GM23338 (cell line): ENCODE measurements at regions not wholly inside any gene's neighbourhood (a gene's known extent, or its start where the extent isn't known, plus 50 kb on each side); places are given as distances from the start of the nearest gene placed in this dataset.

Experiments
- ATAC-seq: fragments of 200-7000 bp; cut with Tn5 transposase; 3 replicates; pipeline ENCODE4 v1.9.1; 2020
- DNase-seq: peaks from one replicate; pipeline ENCODE4 v3.0.0-alpha.2; 2015; ENCODE audit warnings: low spot score
- H2AFZ ChIP-seq: fragments of 200-600 bp; sonication (generic); 2 replicates; pipeline ENCODE4 v1.8.0; 2016; ENCODE audit warnings: antibody characterized with exemption, mild to moderate bottlenecking, moderate library complexity
- H3F3A ChIP-seq: fragments of 200-600 bp; sonication (generic); replicated peaks from 2 replicates; pipeline ENCODE4 v1.8.0; 2017; ENCODE audit warnings: antibody characterized with exemption, mixed run types, low read depth
- H3K27ac ChIP-seq: fragments of 200-600 bp; sonication (generic); 2 replicates; pipeline ENCODE4 v1.6.1; 2016; ENCODE audit warnings: low read depth
- H3K27me3 ChIP-seq: fragments of 200-600 bp; sonication (generic); 2 replicates; pipeline ENCODE4 v1.8.0; 2016; ENCODE audit warnings: mild to moderate bottlenecking, mixed run types, moderate library complexity; ENCODE audit not compliant: insufficient read depth
- H3K36me3 ChIP-seq: fragments of 200-600 bp; sonication (generic); 2 replicates; pipeline ENCODE4 v1.8.0; 2016; ENCODE audit warnings: mild to moderate bottlenecking; ENCODE audit not compliant: insufficient read depth
- H3K4me1 ChIP-seq: fragments of 200-600 bp; sonication (generic); 2 replicates; pipeline ENCODE4 v1.8.0; 2016; ENCODE audit warnings: mild to moderate bottlenecking, moderate library complexity; ENCODE audit not compliant: insufficient read depth
- H3K4me2 ChIP-seq: fragments of 200-600 bp; sonication (generic); 2 replicates; pipeline ENCODE4 v1.7.1; 2017; ENCODE audit warnings: mixed run types
- H3K4me3 ChIP-seq: fragments of 200-600 bp; sonication (generic); 2 replicates; pipeline ENCODE4 v1.6.1; 2016; ENCODE audit warnings: mixed run types
- H3K79me2 ChIP-seq: fragments of 200-600 bp; sonication (generic); replicated peaks from 2 replicates; pipeline ENCODE4 v1.8.0; 2017; ENCODE audit warnings: mild to moderate bottlenecking; ENCODE audit not compliant: insufficient read depth
- H3K9me2 ChIP-seq: fragments of 200-600 bp; sonication (generic); 2 replicates; pipeline ENCODE4 v1.8.0; 2017; ENCODE audit not compliant: insufficient read depth
- H4K20me1 ChIP-seq: fragments of 200-600 bp; sonication (generic); replicated peaks from 2 replicates; pipeline ENCODE4 v1.8.0; 2017; ENCODE audit warnings: mild to moderate bottlenecking; ENCODE audit not compliant: insufficient read depth
- H3K27ac Mint-ChIP-seq: 2 replicates; pipeline ENCODE4 v1.8.0; 2020; ENCODE audit warnings: inconsistent platforms, mild to moderate bottlenecking, moderate library complexity, mixed read lengths
- H3K27me3 Mint-ChIP-seq: 3 replicates; pipeline ENCODE4 v1.8.0; 2022; ENCODE audit warnings: low read depth, mild to moderate bottlenecking, moderate library complexity, mixed read lengths, inconsistent platforms; ENCODE audit not compliant: insufficient read depth, poor library complexity
- H3K36me3 Mint-ChIP-seq: 3 replicates; pipeline ENCODE4 v1.8.0; 2021; ENCODE audit warnings: low read depth, mild to moderate bottlenecking, inconsistent platforms, moderate library complexity, mixed read lengths
- H3K4me1 Mint-ChIP-seq: 3 replicates; pipeline ENCODE4 v1.8.0; 2020; ENCODE audit warnings: mild to moderate bottlenecking, inconsistent platforms, mixed read lengths
- H3K4me3 Mint-ChIP-seq: 3 replicates; pipeline ENCODE4 v1.8.0; 2021; ENCODE audit warnings: moderate library complexity, mild to moderate bottlenecking, inconsistent platforms, mixed read lengths
- H3K9me3 Mint-ChIP-seq: 3 replicates; pipeline ENCODE4 v1.8.0; 2020; ENCODE audit warnings: moderate library complexity, mild to moderate bottlenecking, inconsistent platforms, mixed read lengths
- CREB1 ChIP-seq: fragments of 250-450 bp; sonication (Bioruptor Pico); IDR thresholded peaks from 2 replicates; pipeline ENCODE4 v1.5.0; 2020; ENCODE audit warnings: low read depth, mild to moderate bottlenecking, moderate library complexity
- EZH2 ChIP-seq: fragments of 200-600 bp; sonication (generic); IDR thresholded peaks from one replicate; pipeline ENCODE4 v1.8.0; 2017; ENCODE audit warnings: antibody characterized with exemption, mild to moderate bottlenecking, low read depth; ENCODE audit not compliant: unreplicated experiment
- EZH2phosphoT487 ChIP-seq: fragments of 200-600 bp; sonication (generic); IDR thresholded peaks from one replicate; pipeline ENCODE4 v1.8.1; 2018; ENCODE audit warnings: antibody characterized with exemption; ENCODE audit not compliant: unreplicated experiment
- JUNB ChIP-seq: IDR thresholded peaks from one replicate; pipeline ENCODE4 v1.6.1; 2016; ENCODE audit warnings: antibody characterized with exemption; ENCODE audit not compliant: unreplicated experiment
- NANOG ChIP-seq: IDR thresholded peaks from 2 replicates; pipeline ENCODE4 v1.6.1; 2016; ENCODE audit warnings: antibody characterized with exemption, borderline replicate concordance
- POLR2AphosphoS5 ChIP-seq: IDR thresholded peaks from 2 replicates; pipeline ENCODE4 v1.6.1; 2016; ENCODE audit warnings: antibody characterized with exemption, low read depth
- STAT1 ChIP-seq: IDR thresholded peaks from one replicate; pipeline ENCODE4 v1.6.1; 2016; ENCODE audit warnings: antibody characterized with exemption; ENCODE audit not compliant: unreplicated experiment
- ZNF114 ChIP-seq: fragments of 250-450 bp; sonication (Bioruptor Pico); IDR thresholded peaks from 2 replicates; pipeline ENCODE4 v1.5.0; 2020; ENCODE audit warnings: mild to moderate bottlenecking, moderate library complexity
- ZNF331 ChIP-seq: fragments of 250-450 bp; sonication (Bioruptor Pico); IDR thresholded peaks from 2 replicates; pipeline ENCODE4 v1.5.0; 2020; ENCODE audit warnings: low read depth, mild to moderate bottlenecking, moderate library complexity
- TF ChIP-seq, protein P1 (sequence below): fragments of 250-450 bp; sonication (Bioruptor Pico); IDR thresholded peaks from 2 replicates; pipeline ENCODE4 v1.5.0; 2020; ENCODE audit warnings: mild to moderate bottlenecking, moderate library complexity
- TF ChIP-seq, protein P2 (sequence below): IDR thresholded peaks from 2 replicates; pipeline ENCODE4 v1.6.1; 2016; ENCODE audit warnings: antibody characterized with exemption
- TF ChIP-seq, protein P3 (sequence below), 2 experiments: fragments of 200-600 bp in 1 of 2; sonication (generic) in 1 of 2; conservative IDR thresholded peaks; 2 replicates each; pipeline versions ENCODE4 v1.5.1 to v1.6.1; 2016 to 2017; ENCODE audit warnings: antibody characterized with exemption in 2 of 2, low read depth in 2 of 2, mild to moderate bottlenecking in 2 of 2, moderate library complexity in 1 of 2
- TF ChIP-seq, protein P4 (sequence below): IDR thresholded peaks from one replicate; pipeline ENCODE4 v1.6.1; 2018; ENCODE audit warnings: antibody characterized with exemption; ENCODE audit not compliant: unreplicated experiment

DNA sequence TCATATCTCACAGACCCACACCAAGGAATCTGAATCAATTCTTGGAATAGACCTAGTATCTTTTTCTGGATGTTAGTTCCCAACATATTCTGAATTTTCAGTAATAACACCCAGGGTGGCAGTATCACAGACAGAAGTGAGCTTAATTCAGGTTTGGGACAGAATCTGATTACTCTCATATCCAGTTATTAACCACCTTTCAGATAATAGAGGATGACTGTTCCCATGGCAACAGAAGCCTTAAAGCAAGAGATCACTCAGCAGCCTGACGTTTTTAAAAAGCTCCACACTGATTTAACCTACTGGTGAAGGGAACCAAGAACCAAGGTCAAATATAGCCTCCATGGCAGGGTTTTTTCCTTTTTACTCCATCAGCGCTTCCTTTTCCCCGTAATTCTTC is 68.4 kb downstream of the ACTBL2 start:
- Mint-ChIP-seq H3K27ac (no peak overlapping the region), H3K4me1 (peaks cover 7% of the 10 kb centered on the region), H3K9me3 (no peaks in the 10 kb centered on the region), H3K36me3 (no peaks in the 10 kb centered on the region), H3K27me3 (no peaks in the 10 kb centered on the region), H3K4me3 (no peak overlapping the region)
- no peaks in the 10 kb centered on the region for H3K27me3 ChIP-seq
- H3K79me2 ChIP-seq = no peaks in the 10 kb centered on the region
- no peak overlapping the region for H3K4me3 ChIP-seq
- DNase-seq = no peak
- H4K20me1 ChIP-seq = no peaks in the 10 kb centered on the region
- no peak for ATAC-seq
- H3K36me3 ChIP-seq = no peaks in the 10 kb centered on the region
- no peak overlapping the region for H2AFZ ChIP-seq
- no peaks in the 10 kb centered on the region for H3K4me1 ChIP-seq
- 0 out of 2 replicates have a peak, but pooled peaks cover 4% of the 10 kb centered on the region for H3K9me2 ChIP-seq
- no peak overlapping the region for H3K4me2 ChIP-seq
- no peak overlapping the region for H3K27ac ChIP-seq
- TF ChIP-seq, protein P1, sequence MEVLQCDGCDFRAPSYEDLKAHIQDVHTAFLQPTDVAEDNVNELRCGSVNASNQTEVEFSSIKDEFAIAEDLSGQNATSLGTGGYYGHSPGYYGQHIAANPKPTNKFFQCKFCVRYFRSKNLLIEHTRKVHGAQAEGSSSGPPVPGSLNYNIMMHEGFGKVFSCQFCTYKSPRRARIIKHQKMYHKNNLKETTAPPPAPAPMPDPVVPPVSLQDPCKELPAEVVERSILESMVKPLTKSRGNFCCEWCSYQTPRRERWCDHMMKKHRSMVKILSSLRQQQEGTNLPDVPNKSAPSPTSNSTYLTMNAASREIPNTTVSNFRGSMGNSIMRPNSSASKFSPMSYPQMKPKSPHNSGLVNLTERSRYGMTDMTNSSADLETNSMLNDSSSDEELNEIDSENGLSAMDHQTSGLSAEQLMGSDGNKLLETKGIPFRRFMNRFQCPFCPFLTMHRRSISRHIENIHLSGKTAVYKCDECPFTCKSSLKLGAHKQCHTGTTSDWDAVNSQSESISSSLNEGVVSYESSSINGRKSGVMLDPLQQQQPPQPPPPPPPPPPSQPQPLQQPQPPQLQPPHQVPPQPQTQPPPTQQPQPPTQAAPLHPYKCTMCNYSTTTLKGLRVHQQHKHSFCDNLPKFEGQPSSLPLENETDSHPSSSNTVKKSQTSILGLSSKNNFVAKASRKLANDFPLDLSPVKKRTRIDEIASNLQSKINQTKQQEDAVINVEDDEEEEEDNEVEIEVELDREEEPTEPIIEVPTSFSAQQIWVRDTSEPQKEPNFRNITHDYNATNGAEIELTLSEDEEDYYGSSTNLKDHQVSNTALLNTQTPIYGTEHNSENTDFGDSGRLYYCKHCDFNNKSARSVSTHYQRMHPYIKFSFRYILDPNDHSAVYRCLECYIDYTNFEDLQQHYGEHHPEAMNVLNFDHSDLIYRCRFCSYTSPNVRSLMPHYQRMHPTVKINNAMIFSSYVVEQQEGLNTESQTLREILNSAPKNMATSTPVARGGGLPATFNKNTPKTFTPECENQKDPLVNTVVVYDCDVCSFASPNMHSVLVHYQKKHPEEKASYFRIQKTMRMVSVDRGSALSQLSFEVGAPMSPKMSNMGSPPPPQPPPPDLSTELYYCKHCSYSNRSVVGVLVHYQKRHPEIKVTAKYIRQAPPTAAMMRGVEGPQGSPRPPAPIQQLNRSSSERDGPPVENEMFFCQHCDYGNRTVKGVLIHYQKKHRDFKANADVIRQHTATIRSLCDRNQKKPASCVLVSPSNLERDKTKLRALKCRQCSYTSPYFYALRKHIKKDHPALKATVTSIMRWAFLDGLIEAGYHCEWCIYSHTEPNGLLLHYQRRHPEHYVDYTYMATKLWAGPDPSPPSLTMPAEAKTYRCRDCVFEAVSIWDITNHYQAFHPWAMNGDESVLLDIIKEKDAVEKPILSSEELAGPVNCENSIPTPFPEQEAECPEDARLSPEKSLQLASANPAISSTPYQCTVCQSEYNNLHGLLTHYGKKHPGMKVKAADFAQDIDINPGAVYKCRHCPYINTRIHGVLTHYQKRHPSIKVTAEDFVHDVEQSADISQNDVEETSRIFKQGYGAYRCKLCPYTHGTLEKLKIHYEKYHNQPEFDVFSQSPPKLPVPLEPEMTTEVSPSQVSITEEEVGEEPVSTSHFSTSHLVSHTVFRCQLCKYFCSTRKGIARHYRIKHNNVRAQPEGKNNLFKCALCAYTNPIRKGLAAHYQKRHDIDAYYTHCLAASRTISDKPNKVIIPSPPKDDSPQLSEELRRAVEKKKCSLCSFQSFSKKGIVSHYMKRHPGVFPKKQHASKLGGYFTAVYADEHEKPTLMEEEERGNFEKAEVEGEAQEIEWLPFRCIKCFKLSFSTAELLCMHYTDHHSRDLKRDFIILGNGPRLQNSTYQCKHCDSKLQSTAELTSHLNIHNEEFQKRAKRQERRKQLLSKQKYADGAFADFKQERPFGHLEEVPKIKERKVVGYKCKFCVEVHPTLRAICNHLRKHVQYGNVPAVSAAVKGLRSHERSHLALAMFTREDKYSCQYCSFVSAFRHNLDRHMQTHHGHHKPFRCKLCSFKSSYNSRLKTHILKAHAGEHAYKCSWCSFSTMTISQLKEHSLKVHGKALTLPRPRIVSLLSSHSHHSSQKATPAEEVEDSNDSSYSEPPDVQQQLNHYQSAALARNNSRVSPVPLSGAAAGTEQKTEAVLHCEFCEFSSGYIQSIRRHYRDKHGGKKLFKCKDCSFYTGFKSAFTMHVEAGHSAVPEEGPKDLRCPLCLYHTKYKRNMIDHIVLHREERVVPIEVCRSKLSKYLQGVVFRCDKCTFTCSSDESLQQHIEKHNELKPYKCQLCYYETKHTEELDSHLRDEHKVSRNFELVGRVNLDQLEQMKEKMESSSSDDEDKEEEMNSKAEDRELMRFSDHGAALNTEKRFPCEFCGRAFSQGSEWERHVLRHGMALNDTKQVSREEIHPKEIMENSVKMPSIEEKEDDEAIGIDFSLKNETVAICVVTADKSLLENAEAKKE = no peak
- TF ChIP-seq EZH2phosphoT487 (no peak), ZNF114 (no peak), JUNB (no peak), STAT1 (no peak), NANOG (no peak), POLR2AphosphoS5 (no peak), CREB1 (CRISPR knock-in tag) (no peak), ZNF331 (CRISPR knock-in tag) (no peak), EZH2 (no peak)
- TF ChIP-seq, protein P2, sequence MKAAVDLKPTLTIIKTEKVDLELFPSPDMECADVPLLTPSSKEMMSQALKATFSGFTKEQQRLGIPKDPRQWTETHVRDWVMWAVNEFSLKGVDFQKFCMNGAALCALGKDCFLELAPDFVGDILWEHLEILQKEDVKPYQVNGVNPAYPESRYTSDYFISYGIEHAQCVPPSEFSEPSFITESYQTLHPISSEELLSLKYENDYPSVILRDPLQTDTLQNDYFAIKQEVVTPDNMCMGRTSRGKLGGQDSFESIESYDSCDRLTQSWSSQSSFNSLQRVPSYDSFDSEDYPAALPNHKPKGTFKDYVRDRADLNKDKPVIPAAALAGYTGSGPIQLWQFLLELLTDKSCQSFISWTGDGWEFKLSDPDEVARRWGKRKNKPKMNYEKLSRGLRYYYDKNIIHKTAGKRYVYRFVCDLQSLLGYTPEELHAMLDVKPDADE = no peak
- TF ChIP-seq, protein P3, sequence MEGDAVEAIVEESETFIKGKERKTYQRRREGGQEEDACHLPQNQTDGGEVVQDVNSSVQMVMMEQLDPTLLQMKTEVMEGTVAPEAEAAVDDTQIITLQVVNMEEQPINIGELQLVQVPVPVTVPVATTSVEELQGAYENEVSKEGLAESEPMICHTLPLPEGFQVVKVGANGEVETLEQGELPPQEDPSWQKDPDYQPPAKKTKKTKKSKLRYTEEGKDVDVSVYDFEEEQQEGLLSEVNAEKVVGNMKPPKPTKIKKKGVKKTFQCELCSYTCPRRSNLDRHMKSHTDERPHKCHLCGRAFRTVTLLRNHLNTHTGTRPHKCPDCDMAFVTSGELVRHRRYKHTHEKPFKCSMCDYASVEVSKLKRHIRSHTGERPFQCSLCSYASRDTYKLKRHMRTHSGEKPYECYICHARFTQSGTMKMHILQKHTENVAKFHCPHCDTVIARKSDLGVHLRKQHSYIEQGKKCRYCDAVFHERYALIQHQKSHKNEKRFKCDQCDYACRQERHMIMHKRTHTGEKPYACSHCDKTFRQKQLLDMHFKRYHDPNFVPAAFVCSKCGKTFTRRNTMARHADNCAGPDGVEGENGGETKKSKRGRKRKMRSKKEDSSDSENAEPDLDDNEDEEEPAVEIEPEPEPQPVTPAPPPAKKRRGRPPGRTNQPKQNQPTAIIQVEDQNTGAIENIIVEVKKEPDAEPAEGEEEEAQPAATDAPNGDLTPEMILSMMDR (conservative IDR thresholded peaks at IDR 0.05; ENCODE audit: low read depth in 2 of 2) = no peak
- TF ChIP-seq, protein P4, sequence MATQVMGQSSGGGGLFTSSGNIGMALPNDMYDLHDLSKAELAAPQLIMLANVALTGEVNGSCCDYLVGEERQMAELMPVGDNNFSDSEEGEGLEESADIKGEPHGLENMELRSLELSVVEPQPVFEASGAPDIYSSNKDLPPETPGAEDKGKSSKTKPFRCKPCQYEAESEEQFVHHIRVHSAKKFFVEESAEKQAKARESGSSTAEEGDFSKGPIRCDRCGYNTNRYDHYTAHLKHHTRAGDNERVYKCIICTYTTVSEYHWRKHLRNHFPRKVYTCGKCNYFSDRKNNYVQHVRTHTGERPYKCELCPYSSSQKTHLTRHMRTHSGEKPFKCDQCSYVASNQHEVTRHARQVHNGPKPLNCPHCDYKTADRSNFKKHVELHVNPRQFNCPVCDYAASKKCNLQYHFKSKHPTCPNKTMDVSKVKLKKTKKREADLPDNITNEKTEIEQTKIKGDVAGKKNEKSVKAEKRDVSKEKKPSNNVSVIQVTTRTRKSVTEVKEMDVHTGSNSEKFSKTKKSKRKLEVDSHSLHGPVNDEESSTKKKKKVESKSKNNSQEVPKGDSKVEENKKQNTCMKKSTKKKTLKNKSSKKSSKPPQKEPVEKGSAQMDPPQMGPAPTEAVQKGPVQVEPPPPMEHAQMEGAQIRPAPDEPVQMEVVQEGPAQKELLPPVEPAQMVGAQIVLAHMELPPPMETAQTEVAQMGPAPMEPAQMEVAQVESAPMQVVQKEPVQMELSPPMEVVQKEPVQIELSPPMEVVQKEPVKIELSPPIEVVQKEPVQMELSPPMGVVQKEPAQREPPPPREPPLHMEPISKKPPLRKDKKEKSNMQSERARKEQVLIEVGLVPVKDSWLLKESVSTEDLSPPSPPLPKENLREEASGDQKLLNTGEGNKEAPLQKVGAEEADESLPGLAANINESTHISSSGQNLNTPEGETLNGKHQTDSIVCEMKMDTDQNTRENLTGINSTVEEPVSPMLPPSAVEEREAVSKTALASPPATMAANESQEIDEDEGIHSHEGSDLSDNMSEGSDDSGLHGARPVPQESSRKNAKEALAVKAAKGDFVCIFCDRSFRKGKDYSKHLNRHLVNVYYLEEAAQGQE = no peak
- H3F3A ChIP-seq = no peaks in the 10 kb centered on the region
